Right ventricle myocardium superior (tissue), 1 donor: ENCODE measurements at regions not wholly inside any gene's neighbourhood (a gene's known extent, or its start where the extent isn't known, plus 50 kb on each side); places are given as distances from the start of the nearest gene placed in this dataset.
"Not testable (repeated sequence)": the region's sequence is repeated elsewhere in the genome, so short reads cannot be mapped to it uniquely, and the experiment has no call there.

Experiments used
- ATAC-seq: fragments of 200-7000 bp; cut with Tn5 transposase; one replicate; pipeline ENCODE4 v1.9.1; 2020; ENCODE audit warnings: mild to moderate bottlenecking; ENCODE audit not compliant: poor library complexity
- DNase-seq: peaks from one replicate; pipeline ENCODE4 v3.0.0-alpha.2; 2020
- intact Hi-C: fragments of 100-400 bp; cut with DNase I; formaldehyde crosslinking; loops from one replicate; pipeline ENCODE4 v1.11.2; 2022
- donor health status: DM: no; HTN: yes; CAD: no; lungs with severe emphysema.

- intact Hi-C loops, result no loop called here
- ATAC-seq (no peak), DNase-seq (no peak)
Observed at GRCh38 chr17:83014940-83015910, 64.2 kb upstream of the METRNL start.

GRCh38 chr17:83018658-83019193 is 60.7 kb upstream of the METRNL start:
- no peak for ATAC-seq
- intact Hi-C loops, result no loop called here
- DNase-seq, result no peak

DNA sequence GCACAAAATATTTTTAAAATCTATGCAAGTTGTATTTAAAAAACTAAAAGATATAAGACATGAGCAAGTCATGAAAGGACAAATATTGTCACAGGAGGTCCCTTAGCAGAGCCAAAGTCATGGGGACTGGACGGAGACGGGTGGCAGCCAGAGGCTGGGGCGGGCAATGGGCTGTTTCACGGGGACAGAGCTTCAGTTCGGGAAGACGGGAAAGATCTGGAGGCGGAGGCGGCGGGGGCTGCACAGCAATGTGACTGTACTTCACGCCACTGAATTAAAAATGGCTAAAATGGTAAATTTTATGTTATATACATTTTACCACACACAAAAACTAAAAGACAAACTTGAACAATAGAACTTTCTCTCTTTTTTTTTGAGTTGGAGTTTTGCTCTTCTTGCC is 60.0 kb upstream of the METRNL start:
- DNase-seq (no peak), ATAC-seq (no peak)
- intact Hi-C loops, result no loop called here

DNA sequence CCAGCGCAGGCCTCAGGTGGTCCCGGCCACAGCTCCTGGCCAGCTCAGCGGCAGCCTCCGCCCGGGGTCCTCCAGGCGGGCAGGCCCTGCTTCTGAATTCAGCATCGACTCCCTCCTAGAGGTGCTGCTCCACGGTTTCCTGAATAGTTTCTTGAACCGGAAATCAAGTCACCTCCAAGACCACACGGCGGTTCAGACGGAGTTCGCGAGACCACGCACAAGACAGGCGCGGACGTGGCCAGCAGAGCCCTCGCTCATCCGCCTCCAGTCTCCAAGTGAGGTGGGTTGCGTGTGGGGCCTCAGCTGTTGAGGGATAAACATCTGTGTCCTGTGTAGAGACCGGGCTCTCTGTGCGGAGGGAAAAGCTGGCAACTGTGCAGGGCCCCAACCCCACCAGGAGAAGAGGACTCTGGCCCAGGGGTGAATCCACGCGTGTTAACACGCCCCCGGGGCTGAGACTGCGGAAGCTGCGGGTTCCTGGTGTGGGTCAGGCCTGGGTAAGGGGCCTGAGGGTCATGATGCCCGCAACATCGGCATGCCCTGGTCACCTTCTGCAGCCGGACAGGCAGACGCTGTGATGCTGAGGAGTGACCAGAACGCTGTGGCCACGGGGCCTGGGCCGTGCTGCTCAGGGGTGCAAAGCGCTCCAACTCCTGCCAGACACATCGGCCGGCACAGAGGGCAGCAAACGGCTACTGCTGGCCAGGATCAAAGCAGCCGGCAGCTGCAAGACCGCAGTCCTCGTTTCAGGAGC is 55.0 kb upstream of the METRNL start:
- ATAC-seq (no peak), DNase-seq (no peak)
- intact Hi-C loops, result no loop called here

GRCh38 chr17:83025636-83026280 is 53.7 kb upstream of the METRNL start:
- ATAC-seq (no peak), DNase-seq (no peak)
- intact Hi-C loops, result no loop called here

DNA sequence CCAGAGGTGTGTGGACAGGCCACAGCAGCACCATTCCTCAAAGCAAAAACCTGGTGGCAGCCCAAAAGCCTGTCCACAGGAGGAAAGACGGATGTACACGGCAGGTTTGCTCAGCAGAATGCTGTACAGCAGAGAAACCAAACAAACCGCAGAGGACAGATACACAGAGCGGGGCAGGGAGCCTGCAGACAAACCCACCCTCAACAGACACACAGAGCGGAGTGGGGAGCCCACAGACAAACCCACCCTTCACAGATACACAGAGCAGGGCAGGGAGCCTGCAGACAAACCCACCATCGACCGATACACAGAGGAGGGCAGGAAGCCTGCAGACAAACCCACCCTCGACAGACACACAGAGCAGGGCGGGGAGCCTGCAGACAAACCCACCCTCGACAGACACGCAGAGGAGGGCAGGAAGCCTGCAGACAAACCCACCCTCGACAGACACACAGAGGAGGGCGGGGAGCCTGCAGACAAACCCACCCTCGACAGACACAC is 53.0 kb upstream of the METRNL start:
- ATAC-seq, result no peak
- intact Hi-C loops, result no loop called here
- DNase-seq, result no peak

GRCh38 chr17:83026921-83027320 is 52.5 kb upstream of the METRNL start:
- ATAC-seq, DNase-seq, intact Hi-C loops: not testable (repeated sequence)

DNA sequence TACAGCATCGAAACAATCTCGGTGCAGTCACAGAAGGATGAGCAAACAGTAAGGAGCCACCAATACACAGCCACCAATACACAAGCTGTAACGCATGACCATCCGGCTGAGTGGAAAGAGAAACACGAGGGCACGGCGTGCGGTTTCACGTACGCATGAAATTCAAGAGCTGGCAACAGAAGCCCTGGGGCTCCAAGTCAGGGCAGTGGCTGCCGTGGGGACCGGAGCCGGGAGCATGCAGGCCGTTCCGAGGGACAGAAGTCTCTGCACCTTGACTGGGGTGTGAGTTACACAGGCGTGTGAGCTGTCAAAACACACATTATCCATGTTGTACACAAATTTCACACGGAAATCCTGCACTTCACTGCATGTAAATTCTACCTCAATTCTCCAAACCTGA is 50.6 kb upstream of the METRNL start:
- intact Hi-C loops, result no loop called here
- DNase-seq (no peak), ATAC-seq (no peak)

DNA sequence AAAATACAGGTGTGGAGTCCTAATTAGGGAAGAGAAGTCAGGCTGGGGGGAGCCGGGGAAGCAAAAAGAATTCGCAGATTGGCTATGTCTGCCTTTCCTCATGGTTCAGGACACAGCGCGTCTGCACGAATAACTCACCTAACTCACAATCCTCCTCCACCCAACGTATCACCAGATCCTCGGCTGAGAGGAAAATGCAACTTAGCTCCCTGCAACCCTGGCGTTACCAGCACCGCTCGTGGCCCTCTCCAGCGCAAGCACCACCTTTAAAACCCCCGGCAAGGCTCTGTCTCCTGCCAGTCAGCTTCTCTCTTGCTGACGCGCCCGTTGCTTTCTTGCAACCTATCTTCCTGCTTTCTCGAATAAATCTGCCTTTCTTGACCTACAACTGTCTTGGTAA is 49.8 kb upstream of the METRNL start:
- DNase-seq (no peak), ATAC-seq (no peak)
- intact Hi-C loops, result no loop called here
